HEK293T (cell line): ENCODE measurements at regions not wholly inside any gene's neighbourhood (a gene's known extent, or its start where the extent isn't known, plus 50 kb on each side); places are given as distances from the start of the nearest gene placed in this dataset.

Source experiments
- BHLHE40 ChIP-seq: fragments of 450-650 bp; IDR thresholded peaks from 2 replicates; pipeline ENCODE4 v1.6.1; 2016; ENCODE audit warnings: mild to moderate bottlenecking, moderate library complexity, borderline replicate concordance
- CTBP1 ChIP-seq: fragments of 450-650 bp; IDR thresholded peaks from 2 replicates; pipeline ENCODE4 v1.6.1; 2016; ENCODE audit warnings: borderline replicate concordance
- ELF4 ChIP-seq: fragments of 450-650 bp; IDR thresholded peaks from 2 replicates; pipeline ENCODE4 v1.6.1; 2017; ENCODE audit warnings: antibody characterized with exemption
- FOXA1 ChIP-seq: fragments of 450-650 bp; IDR thresholded peaks from 2 replicates; pipeline ENCODE4 v1.6.1; 2016; ENCODE audit warnings: mild to moderate bottlenecking
- FOXK2 ChIP-seq: fragments of 450-650 bp; IDR thresholded peaks from 2 replicates; pipeline ENCODE4 v1.6.1; 2016; ENCODE audit warnings: mild to moderate bottlenecking
- FOXM1 ChIP-seq: fragments of 450-650 bp; IDR thresholded peaks from 2 replicates; pipeline ENCODE4 v1.6.1; 2017; ENCODE audit warnings: mild to moderate bottlenecking, borderline replicate concordance
- L3MBTL2 ChIP-seq: fragments of 450-650 bp; conservative IDR thresholded peaks from 2 replicates; pipeline ENCODE4 v1.6.1; 2016; ENCODE audit warnings: mild to moderate bottlenecking
- NFRKB ChIP-seq: fragments of 450-650 bp; IDR thresholded peaks from 2 replicates; pipeline ENCODE4 v1.6.1; 2016; ENCODE audit warnings: mild to moderate bottlenecking, moderate library complexity
- SUZ12 ChIP-seq: fragments of 450-650 bp; IDR thresholded peaks from 2 replicates; pipeline ENCODE4 v1.6.1; 2016; ENCODE audit warnings: mild to moderate bottlenecking
- TARDBP ChIP-seq: fragments of 450-650 bp; IDR thresholded peaks from 2 replicates; pipeline ENCODE4 v1.6.1; 2016
- TF ChIP-seq, protein P1 (sequence below): fragments of 450-650 bp; IDR thresholded peaks from 2 replicates; pipeline ENCODE4 v1.6.1; 2016

DNA sequence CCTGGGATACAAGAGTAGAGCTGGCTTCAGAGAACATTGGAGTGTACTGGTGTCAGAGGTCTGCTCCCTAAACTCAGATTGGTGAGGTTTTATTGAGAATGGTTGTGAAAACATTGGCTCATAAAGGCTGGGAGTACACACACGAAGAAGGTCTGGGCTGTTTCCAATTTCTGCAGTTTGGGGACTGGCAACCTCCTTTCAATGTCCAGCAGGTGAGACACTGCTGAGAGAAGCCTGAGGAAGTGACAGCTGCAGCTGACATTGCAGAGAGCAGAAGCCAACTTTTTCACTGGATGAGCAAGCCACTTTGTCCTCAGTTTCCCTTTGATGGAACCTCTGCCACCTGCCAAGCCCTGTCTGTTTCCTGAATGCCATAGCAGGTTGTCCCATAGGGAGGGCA lies 346.6 kb upstream of the SPRED2 start:
- TF ChIP-seq FOXA1 (no peak), FOXM1 (no peak), ELF4 (no peak), TARDBP (no peak), L3MBTL2 (no peak), FOXK2 (no peak), CTBP1 (no peak), SUZ12 (no peak), NFRKB (no peak), BHLHE40 (no peak)
- TF ChIP-seq, protein P1, sequence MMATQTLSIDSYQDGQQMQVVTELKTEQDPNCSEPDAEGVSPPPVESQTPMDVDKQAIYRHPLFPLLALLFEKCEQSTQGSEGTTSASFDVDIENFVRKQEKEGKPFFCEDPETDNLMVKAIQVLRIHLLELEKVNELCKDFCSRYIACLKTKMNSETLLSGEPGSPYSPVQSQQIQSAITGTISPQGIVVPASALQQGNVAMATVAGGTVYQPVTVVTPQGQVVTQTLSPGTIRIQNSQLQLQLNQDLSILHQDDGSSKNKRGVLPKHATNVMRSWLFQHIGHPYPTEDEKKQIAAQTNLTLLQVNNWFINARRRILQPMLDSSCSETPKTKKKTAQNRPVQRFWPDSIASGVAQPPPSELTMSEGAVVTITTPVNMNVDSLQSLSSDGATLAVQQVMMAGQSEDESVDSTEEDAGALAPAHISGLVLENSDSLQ: no peak
